ENCODE measurements at regions not wholly inside any gene's neighbourhood (a gene's known extent, or its start where the extent isn't known, plus 50 kb on each side); places are given as distances from the start of the nearest gene placed in this dataset.

GRCh38 chr4:132240081-132240480, 909.0 kb upstream of the PCDH10 start:
- peaks cover 0 to 20% (median 3%) of the 10 kb centered on the region in 3 experiments; a peak in 5 of 7 replicates for H3K36me3 Mint-ChIP-seq (ENCODE audit: insufficient read depth in 1 of 3, low read depth in 3 of 3)
- no peak overlapping the region for H2AFZ ChIP-seq (ENCODE audit: low read length)
- no peak overlapping the region for H2BK120ac ChIP-seq (ENCODE audit: low read depth, low read length, poor library complexity, severe bottlenecking)
- no peak overlapping the region for H3K4me3 Mint-ChIP-seq
- H3K9me3 Mint-ChIP-seq: peaks cover 0 to 5% of the 10 kb centered on the region in 2 experiments; a peak in 3 of 5 replicates
- no peak overlapping the region for H3K9ac ChIP-seq (ENCODE audit: extremely low read depth, insufficient read length, low read length)
- H2BK5ac ChIP-seq (ENCODE audit: insufficient read length, low read length): no peak overlapping the region
- H3K4me2 ChIP-seq (ENCODE audit: insufficient read depth, insufficient read length, low read length): no peak overlapping the region
- no peak for DNase-seq
- H3K9me3 ChIP-seq (ENCODE audit: control insufficient read depth, low read depth, low read length): no peaks in the 10 kb centered on the region
- TF ChIP-seq, protein P1, sequence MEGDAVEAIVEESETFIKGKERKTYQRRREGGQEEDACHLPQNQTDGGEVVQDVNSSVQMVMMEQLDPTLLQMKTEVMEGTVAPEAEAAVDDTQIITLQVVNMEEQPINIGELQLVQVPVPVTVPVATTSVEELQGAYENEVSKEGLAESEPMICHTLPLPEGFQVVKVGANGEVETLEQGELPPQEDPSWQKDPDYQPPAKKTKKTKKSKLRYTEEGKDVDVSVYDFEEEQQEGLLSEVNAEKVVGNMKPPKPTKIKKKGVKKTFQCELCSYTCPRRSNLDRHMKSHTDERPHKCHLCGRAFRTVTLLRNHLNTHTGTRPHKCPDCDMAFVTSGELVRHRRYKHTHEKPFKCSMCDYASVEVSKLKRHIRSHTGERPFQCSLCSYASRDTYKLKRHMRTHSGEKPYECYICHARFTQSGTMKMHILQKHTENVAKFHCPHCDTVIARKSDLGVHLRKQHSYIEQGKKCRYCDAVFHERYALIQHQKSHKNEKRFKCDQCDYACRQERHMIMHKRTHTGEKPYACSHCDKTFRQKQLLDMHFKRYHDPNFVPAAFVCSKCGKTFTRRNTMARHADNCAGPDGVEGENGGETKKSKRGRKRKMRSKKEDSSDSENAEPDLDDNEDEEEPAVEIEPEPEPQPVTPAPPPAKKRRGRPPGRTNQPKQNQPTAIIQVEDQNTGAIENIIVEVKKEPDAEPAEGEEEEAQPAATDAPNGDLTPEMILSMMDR (conservative IDR thresholded peaks at IDR 0.05): no peak
- no peak overlapping the region for H3K14ac ChIP-seq (ENCODE audit: insufficient read depth, low read length)
- H3K23me2 ChIP-seq (ENCODE audit: insufficient read length, low read depth, low read length, poor library complexity, severe bottlenecking): no peaks in the 10 kb centered on the region
- no peak overlapping the region for H3K27ac ChIP-seq (ENCODE audit: insufficient read length, low read depth, low read length)
- WGBS (ENCODE audit: extremely low coverage, insufficient read length, low lambda C conversion rate): no CpG with 5 or more reads among the region's 4 CpGs
- H2BK15ac ChIP-seq (ENCODE audit: low read depth, low read length): no peak overlapping the region
- H3K4me1 ChIP-seq (ENCODE audit: insufficient read depth, low read length): no peaks in the 10 kb centered on the region
- H2AK5ac ChIP-seq (ENCODE audit: insufficient read length, low read length): no peak overlapping the region
- no peaks in the 10 kb centered on the region for H3K27me3 Mint-ChIP-seq (ENCODE audit: low read depth)
- no peak overlapping the region for H3K18ac ChIP-seq (ENCODE audit: insufficient read length, low read depth, low read length)
- no peak overlapping the region for H4K91ac ChIP-seq (ENCODE audit: insufficient read length, low read depth, low read length)
- no peak overlapping the region for H2BK12ac ChIP-seq (ENCODE audit: insufficient read length, low read depth, low read length)
- H2BK20ac ChIP-seq (ENCODE audit: low read depth, low read length, poor library complexity, severe bottlenecking): no peak overlapping the region
- no peak overlapping the region for H3K23ac ChIP-seq (ENCODE audit: insufficient read length, low read depth, low read length)
- no peaks in the 10 kb centered on the region for H3K79me2 ChIP-seq (ENCODE audit: insufficient read depth, low read length)
- no peak overlapping the region for H3K4ac ChIP-seq (ENCODE audit: low read depth, low read length)
- no peaks in the 10 kb centered on the region for H3K4me1 Mint-ChIP-seq
- no peaks in the 10 kb centered on the region for H3K27me3 ChIP-seq (ENCODE audit: insufficient read depth, low read length)
- H3K79me1 ChIP-seq (ENCODE audit: insufficient read depth, low read depth, low read length, poor library complexity, severe bottlenecking): no peaks in the 10 kb centered on the region
- H3K56ac ChIP-seq (ENCODE audit: insufficient read length, low read depth, low read length): no peak overlapping the region
- no peak overlapping the region for H4K8ac ChIP-seq (replicated peaks; ENCODE audit: insufficient read length, low read depth, low read length)
- no peak overlapping the region for H3K27ac Mint-ChIP-seq
- H4K20me1 ChIP-seq (ENCODE audit: control insufficient read depth, insufficient read depth, insufficient read length): no peaks in the 10 kb centered on the region
- H4K5ac ChIP-seq (ENCODE audit: insufficient read length, low read depth, low read length): no peak overlapping the region
- no peak overlapping the region for H3T11ph ChIP-seq (ENCODE audit: low read length)
